HG02884 (cell line): ENCODE measurements at regions not wholly inside any gene's neighbourhood (a gene's known extent, or its start where the extent isn't known, plus 50 kb on each side); places are given as distances from the start of the nearest gene placed in this dataset.

Experiments
- ATAC-seq: cut with Tn5 transposase; IDR thresholded peaks from one replicate; pipeline ENCODE4 v1.9.1; 2021; ENCODE audit warnings: mild to moderate bottlenecking, moderate library complexity; ENCODE audit not compliant: unreplicated experiment

DNA sequence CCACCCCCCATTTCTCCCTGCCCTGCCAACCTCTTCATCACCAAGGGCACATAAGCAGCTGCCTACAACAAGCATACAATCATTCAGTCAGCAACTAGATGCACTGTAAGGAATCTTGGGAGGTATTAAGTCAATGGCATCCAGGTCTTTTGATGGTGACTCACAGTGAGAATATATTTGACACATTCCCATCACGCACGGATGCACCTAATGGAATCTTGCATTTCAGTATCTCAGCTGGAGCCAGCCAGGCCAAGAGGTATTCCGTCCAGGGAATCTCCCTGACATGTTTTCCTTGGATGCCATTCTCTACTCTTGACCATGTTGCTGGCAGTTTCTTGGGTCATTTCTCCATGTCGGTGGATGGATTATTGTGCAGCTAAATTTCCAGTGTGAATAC, 73.9 kb upstream of the CAPRIN2 start:
- ATAC-seq, result no peak

DNA sequence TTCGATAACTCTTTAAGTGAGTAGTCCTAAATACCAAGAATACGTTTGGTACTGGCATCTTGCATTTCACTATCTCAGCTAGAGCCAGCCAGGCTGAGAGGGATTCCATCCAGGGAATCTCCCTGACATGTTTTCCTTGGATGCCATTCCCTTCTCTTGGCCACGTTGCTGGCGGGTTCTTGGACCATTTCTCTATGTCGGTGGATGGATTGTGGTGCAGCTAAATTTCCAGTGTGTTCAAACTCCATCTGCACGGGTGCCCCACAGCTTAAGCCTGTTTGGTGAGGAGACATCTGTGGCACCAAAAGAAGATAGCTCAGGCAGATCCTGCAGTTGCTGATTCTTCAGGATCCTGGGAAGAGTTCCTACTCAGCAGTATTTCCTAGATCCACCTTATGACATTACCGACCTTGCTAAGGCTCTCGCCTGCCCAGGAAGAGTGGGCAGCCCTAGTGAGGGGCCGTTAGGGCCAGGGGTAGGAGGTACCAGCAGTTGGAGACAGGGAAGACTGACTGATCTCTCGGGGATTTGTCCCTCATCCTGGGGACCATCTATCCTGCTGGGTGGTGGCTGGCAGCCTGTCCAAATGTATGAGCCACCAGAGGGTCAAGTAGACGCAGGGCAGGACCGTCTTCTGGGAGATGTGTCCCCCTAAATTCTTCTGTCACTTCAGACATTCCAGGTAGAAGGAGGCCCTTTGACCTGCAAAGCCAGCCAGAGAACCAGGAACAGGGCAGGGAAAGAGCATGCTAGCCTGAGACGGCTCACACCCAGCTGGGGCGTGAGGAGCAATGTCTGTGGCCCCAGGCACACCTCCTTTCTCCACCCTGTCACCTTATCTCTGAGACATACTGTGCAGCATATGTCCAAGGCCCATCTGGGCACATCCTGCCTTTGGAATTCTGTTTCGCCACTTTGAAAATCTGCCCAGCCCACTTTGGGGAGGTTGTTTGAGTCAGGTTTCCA, 72.6 kb upstream of the CAPRIN2 start:
- no peak for ATAC-seq

DNA sequence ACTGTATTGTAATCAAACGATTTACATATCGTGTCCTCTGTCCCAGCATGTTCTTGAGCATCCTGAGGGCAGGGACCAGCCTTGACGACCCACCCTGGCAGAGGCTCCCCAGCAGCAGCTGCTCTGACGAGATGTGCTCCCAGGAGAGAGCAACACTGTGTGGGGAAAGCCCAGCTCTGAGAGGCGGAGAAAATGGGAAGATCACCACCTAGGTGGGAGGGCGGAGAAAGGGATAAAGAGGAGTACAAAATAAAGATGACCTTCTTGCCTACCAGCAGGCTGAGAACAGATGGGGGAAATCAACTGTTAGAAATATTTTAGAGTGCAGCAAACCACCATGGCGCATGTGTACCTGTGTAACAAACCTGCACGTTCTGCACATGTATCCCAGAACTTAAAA, 71.5 kb upstream of the CAPRIN2 start:
- no peak for ATAC-seq

DNA sequence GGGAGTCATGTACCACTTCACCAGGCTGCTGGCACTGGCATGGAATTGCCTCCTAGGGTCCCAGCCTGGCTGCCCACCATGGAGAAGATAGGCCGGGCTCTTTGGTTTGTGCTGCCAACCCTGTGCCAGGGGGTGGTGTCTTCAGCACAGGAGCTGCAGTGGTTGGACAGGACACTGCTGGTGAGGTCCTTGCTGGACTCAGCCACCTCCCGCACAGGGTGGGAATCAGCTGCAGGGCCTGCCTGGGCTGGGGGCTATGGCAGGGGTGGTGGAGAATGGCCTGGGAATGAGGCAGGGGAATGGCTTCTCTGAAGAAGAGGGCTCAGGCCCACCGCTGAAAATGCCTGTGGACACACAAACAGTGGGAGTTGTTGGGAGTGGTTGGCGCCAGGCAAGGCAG, 70.6 kb upstream of the CAPRIN2 start:
- ATAC-seq, result no peak

DNA sequence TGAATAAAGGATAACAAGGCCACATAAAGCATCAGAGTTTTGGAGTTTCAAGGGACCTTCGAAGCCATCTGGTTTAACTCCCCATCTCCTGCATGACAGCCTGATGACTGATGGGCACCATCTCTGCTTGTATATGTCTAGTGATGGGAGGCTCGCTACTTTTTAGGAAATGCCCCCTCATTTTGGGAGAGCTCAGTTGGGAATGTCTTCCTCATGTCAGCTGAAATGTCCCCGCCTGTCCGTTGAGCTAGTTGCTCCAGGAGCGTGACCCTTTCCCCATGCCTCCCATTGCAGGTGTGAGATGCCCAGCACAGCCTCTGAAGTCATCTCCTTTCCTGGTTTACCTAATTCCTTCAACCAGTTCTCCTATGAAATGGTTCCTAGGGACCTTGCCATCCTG, 69.6 kb upstream of the CAPRIN2 start:
- ATAC-seq, result no peak

DNA sequence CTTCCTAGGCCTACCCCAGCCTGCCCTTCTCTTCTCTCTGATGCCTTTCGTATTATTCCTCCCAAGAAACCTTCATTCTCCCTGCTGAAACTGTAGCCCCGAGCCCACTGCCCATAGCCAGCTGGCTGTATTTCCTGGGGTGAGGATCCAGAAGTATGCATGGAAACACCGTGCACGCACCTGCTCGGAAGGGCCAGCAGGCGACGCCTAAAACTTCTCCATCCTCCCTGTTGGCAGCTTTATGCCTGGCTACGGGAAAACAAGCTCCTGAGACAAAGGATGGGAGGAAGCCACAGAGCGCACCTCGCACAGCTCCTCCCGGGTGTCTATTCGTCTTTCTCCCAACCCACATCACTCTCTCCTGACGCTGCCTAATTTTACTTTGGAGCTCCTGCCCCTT, 69.0 kb upstream of the CAPRIN2 start:
- no peak for ATAC-seq

DNA sequence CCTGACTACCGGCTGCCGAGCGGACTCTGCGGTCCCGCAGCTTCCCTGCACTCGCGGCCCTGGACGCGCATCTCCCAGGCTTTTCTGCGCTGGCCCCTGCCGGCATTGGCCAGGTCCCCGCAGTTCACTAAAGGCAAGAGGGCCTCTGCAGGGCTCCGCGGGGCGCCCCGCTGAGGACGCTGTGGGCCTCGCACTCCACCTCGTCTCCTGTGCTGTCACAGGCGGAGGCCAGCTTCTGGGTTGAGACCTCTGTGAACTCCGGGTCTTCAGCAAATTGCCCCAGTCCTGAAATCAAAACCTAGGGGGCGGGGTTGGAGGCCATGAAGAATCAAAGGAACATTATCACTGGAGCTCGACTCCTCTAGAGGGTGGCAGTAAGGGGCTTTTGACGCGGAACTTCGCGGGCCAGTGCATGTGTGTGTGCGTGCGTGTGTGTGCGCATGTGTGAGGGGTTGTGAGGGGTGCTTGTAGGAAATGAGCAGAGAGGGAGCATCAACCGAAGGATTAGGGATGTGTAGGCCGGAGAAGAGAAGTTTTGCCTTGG, 68.5 kb upstream of the CAPRIN2 start:
- ATAC-seq, result peak; percentile 41

DNA sequence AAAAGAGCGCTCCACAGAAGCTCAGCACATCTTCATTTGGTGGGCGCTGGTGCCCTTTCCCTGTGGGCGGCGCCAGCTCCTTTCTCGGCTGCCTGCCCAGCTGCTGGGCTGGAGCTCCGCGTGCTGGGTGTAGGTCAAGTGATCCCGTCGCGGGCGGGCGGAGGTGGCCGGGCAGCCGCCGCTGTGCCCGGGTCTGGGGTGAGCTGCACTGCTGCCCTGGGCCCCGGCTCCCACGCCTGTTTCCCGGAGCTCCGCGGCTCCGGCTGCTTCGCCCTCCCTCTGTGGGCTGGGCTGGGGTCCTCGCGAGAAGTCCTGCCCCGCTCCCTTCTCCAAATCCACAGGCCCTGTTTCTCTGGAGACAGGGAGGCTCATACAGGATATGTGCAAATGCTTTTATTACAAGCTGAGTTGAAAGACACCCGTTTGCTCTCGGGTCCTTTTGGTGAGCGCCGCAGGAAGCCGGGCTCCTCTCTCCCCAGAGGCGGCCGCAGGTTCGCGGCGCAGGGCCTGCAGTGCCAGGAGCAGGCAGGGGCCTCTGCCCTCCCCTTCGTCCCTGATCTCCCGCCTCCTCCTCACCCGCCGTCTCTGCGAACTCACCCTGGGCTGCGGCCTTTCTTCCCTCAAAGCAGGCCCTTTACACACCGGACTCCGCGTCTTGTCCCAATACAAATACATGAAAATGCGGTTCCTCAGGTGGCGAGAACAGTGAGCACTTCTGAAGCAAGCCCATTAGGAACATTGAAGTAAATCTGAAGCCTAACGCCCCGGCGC, 67.8 kb upstream of the CAPRIN2 start:
- ATAC-seq, result peak; percentile 57

DNA sequence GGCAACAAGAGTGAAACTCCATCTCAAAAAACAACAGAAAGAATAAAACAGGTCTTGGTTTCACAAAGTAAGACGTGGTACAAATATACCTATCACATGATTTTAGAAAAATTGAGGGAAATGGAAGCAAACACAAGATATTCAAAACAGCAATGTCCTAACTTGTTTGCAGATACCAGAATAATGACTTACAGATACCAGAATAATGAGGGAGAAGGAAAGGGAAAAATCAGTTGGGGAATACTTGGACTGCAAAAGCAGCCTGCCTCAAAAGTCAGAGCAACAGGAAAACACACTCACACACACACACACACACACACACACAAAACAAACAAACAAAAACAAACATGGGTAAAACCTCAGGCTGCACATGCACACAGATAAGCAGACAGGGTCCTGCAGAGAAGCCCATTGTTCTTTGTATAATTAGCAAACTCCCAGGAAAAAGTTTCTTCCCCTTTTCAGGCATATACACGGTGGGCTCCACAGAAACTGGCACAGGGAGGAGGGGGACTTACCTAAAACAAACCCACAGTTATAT, 65.7 kb upstream of the CAPRIN2 start:
- ATAC-seq, result no peak

DNA sequence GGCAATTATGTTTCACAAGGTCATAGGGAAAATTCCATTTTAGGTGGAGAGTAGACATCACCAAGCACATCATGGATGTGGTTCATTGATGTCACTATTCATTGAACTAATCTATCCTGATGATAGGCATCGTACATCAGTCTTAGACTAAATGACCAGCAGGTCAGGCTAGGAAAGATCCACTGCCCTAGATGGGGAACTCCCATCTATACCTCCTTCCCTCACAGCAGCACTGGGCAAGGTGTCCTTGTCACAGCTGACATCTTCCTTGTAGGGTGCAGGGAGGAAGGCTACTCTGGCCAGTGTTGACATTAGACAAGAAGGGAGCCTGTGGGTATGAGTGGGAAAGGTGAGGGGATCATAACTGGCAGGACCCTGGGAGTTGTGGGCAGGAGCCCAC, 63.8 kb upstream of the CAPRIN2 start:
- no peak for ATAC-seq

DNA sequence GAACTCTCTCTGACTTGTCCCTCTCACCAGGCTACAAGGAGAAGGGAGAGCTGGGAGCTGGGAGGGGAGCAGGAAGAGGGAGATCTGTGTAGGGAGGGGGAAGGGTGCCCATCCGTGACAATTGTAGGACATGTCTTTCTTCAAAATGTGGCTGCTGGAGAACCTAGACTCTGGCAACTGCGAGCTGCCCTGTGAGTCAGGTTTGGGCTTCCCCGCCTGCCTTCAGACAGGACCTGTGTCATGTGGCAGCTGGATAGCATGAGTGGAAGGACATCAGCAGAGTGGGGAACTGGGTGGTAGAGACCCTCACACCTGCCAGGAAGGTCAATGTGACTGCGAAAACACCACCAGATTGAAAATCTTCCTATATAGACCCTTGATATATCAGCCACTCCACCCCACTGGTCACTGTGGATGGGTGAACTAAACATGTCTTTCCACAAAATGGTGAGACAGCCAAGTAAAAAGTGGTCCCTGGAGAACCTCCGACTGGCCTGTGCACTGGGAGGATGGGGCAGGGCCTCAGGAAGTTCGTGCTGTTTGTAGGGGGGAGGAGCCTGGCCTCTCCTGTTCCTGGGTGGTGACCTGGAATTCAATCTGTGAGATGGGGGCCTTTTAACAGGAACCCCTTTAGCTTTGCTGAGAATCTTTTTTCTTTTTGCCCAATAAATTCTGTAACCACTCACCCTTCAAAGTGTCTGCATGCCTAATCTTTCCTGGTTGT, 62.2 kb upstream of the CAPRIN2 start:
- no peak for ATAC-seq

DNA sequence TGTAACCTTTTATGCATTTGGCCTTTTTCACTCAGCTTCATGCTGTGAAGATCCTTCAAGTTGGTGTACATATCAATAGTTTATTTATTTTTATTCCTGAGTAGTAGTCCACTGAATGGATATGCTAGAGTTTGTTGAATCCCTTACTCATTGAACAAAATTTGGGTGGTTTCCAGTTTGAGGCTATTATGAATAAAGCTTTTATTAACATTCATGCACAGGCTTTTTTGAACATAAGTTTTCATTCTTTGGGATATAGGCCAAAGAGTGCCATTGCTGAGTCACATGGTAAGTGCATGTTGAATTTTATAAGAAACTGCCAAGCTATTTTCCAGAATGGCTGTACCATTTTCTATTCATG, 59.5 kb upstream of the CAPRIN2 start:
- ATAC-seq, result no peak

DNA sequence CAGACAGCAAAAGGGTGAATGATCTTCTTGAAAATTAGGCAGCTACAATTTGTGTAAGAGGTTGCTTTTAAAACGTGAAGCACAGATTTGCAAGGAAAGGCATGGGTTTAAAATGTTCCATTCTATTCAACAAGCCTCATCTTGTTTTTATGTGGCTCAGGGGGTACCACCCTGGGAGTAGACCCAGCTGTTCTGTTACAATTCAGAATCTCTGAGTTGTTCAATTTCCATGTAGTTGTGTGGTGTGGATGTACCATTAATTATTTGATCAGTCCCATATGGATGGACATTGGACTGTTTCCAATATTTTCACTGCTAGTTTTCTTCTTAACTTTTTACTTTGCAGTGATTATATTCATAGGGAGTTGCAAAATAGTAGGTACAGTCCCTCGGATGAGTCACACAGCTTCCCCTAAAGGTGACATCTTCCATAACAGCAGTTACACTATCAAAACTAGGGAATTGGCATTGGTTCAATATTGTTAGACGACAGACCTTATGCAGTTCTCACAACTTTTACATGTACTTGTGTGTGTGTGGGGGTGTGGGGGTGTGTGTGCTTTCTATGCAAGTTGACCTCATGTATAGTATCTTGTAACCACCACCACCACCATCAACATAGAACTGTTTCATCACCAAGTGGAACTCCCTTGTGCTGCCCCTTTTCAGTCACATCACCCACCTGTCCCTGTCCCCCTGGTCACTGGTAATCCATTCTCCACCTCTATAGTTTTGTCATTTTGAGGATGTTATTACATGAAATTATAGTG, 59.0 kb upstream of the CAPRIN2 start:
- no peak for ATAC-seq

DNA sequence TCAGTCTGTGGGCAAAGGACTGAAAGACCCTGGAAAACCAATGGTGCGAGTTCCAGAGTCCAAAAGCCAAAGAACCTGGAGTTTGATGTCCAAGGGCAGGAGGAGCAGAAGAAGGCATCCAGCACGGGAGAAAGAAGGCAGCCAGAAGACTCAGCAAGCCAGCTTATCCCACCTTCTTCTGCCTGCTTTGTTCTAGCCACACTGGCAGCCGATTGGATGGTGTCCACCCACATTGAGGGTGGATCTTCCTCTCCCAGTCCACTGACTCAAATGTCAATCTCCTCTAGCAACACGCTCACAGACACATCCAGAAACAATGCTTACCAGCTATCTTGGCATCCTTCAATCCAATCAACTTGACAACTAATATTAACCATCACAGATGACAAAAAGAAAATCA, 57.2 kb upstream of the CAPRIN2 start:
- ATAC-seq, result no peak

DNA sequence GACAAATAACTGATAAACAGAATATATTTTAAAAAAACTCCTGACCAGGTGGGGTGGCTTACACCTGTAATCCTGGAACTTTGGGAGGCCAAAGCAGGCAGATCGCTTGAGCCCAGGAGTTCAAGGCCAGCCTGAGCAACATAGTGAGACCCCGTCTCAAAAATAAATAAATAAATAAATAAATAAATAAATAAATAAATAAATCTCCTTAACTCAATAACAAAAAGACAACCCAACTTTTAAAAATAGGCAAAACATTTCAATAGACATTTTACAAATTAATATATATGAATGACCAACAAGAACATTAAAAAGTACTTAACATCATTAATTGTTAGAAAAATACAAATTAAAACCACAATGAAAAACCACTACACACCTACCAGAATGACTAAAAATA, 56.2 kb upstream of the CAPRIN2 start:
- ATAC-seq, result no peak

DNA sequence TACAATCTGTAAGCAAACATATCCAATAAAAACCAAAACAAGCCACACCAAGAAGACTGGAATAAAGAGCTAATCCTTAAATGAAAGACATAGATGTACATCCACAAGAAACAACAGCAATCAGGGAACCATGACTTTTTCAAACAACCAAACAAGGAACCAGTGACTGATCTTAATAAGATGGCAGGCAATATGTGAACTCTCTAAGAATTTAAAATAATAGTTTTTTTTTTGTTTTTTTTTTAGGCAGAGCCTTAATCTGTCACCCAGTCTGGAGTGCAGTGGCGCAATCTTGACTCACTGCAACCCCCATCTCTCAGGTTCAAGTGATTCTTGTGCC, 52.9 kb upstream of the CAPRIN2 start:
- ATAC-seq, result no peak

DNA sequence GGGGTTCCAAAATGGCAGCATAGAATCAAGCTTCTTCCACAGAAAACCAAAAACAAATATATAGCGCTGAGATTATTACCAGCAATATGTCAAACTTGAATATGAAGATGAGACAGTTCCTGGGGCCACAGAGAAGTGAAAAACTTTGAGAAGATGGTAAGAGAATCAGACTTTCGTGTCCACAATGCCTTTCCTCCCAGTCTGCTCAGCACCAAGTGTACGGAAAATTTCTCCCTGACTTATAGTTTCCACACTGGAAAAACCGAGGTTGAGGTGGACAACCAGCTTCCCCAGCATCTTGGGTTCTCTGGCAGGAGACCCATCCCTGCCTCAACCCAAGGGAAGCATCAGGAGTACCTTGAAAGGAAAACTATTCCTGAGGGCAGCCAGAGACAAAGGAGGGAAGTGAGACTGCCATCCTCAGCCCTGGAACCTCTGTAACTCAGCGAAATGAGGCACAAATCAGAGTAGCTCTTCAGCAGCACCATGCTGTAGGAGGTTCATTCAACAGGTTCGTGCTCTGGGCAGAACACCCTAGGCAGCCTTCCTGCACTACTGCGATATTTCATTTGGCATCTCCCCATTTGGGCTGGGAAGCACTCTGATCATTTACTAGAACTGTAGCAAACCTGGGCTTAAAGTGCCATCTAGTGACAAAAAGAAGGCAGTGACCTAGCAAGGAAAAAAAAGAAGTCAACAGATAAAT, 52.4 kb upstream of the CAPRIN2 start:
- peak; percentile 83 for ATAC-seq

DNA sequence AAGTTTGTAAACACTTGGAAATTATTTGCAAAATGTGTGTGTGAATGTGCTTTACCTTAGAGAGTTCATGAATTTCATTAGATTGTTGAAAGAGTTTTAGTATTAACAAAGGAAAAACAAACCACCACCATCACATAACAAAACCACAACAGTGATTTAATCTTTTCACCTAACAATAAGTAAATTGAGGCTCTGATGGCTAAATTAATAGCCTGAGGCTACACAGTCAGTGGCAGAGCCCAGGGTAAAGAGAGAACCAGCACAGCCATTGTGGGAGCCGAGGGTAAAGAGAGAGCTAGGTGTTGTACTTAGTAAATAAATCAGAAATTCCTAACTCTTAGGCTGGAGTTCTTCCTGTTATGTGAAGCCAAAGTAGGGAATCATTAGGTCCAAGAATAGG, 51.2 kb upstream of the CAPRIN2 start:
- no peak for ATAC-seq
